D721Med (cell line): ENCODE measurements at regions not wholly inside any gene's neighbourhood (a gene's known extent, or its start where the extent isn't known, plus 50 kb on each side); places are given as distances from the start of the nearest gene placed in this dataset.
"Not testable (repeated sequence)": the region's sequence is repeated elsewhere in the genome, so short reads cannot be mapped to it uniquely, and the experiment has no call there.

Experiments
- DNase-seq: peaks from one replicate; pipeline ENCODE4 v3.0.0; 2011; ENCODE audit warnings: low spot score; ENCODE audit not compliant: insufficient read length
- FAIRE-seq: peaks from 2 replicates; lab custom pipeline; 2011; peaks lifted over from hg19 to GRCh38; lab: Jason Lieb, UNC
- CTCF ChIP-seq: IDR thresholded peaks from 2 replicates; pipeline ENCODE4 v1.5.1; 2012; ENCODE audit warnings: mild to moderate bottlenecking, control low read depth; ENCODE audit not compliant: insufficient read depth; ENCODE audit errors: missing control alignments

- FAIRE-seq (no peak), DNase-seq (no peak)
- no peak for TF ChIP-seq CTCF
Measured at GRCh38 chr16:79954921-79955705, 354.6 kb upstream of the MAF start.

- no peak for TF ChIP-seq CTCF
- no peak for FAIRE-seq
- no peak for DNase-seq
Measured at GRCh38 chr16:79950932-79951719, 350.6 kb upstream of the MAF start.

GRCh38 chr16:79949417-79949816 lies 348.9 kb upstream of the MAF start:
- DNase-seq = no peak
- FAIRE-seq = no peak
- TF ChIP-seq CTCF = no peak

GRCh38 chr16:79947771-79948170 lies 347.2 kb upstream of the MAF start:
- no peak for TF ChIP-seq CTCF
- no peak for DNase-seq
- FAIRE-seq = no peak

- TF ChIP-seq CTCF = no peak
- DNase-seq = no peak
- no peak for FAIRE-seq
Measured at GRCh38 chr16:79946252-79946651, 345.7 kb upstream of the MAF start.

GRCh38 chr16:79943736-79944135 lies 343.2 kb upstream of the MAF start:
- FAIRE-seq (no peak), DNase-seq (no peak)
- TF ChIP-seq CTCF = no peak

- FAIRE-seq = no peak
- no peak for DNase-seq
- TF ChIP-seq CTCF = no peak
Measured at GRCh38 chr16:79938575-79938974, 338.0 kb upstream of the MAF start.

- FAIRE-seq, DNase-seq: not testable (repeated sequence)
Measured at GRCh38 chr16:79937671-79938070, 337.1 kb upstream of the MAF start.
